HepG2 (cell line): ENCODE measurements at regions not wholly inside any gene's neighbourhood (a gene's known extent, or its start where the extent isn't known, plus 50 kb on each side); places are given as distances from the start of the nearest gene placed in this dataset.

Experiments used
- ATAC-seq: fragments of 200-7000 bp; cut with Tn5 transposase; 3 replicates; pipeline ENCODE4 v1.9.1; 2020; ENCODE audit warnings: mild to moderate bottlenecking, moderate library complexity
- BruUV-seq: library from RNA; stranded (reverse); fragments of 400-500 nt; replicated peaks from 2 replicates; lab custom pipeline; 2021; lab: Mats Ljungman, UMichigan
- CTCF ChIA-PET: fragments of 300-600 bp; formaldehyde crosslinking; extraction: SDS; loops from one replicate; lab custom pipeline; 2021; ENCODE audit warnings: low total read pairs, inconsistent platforms, low intra/inter-chr PET ratio; lab: Yijun Ruan, JAX
- POLR2A ChIA-PET: fragments of 350-600 bp; sonication (Branson Sonifier 250); formaldehyde crosslinking; loops from one replicate; lab custom pipeline; 2020; ENCODE audit warnings: antibody characterized with exemption, inconsistent platforms; lab: Yijun Ruan, JAX
- DNase-seq: peaks from one replicate; pipeline ENCODE4 v3.0.0-alpha.2; 2015; ENCODE audit warnings: low spot score
- FAIRE-seq: peaks from 3 replicates; lab custom pipeline; 2011; peaks lifted over from hg19 to GRCh38; lab: Jason Lieb, UNC
- H2AFZ ChIP-seq: one replicate; pipeline ENCODE4 v1.6.1; 2011; ENCODE audit warnings: low read length, inconsistent platforms
- H3K27ac ChIP-seq: fragments of 300-600 bp; 3 replicates; pipeline ENCODE4 v1.8.0; 2011; ENCODE audit warnings: mixed run types, mild to moderate bottlenecking, mixed read lengths, low read length, inconsistent platforms; ENCODE audit not compliant: insufficient read depth; ENCODE audit errors: extremely low read length
- H3K27me3 ChIP-seq, 2 experiments: fragments of 200-600 bp in 1 of 2; 2 replicates in 1 of 2; 3 replicates in 1 of 2; pipeline versions ENCODE4 v1.6.0 to v1.8.0; 2011; ENCODE audit warnings: low read length in 2 of 2, mild to moderate bottlenecking in 2 of 2, moderate library complexity in 2 of 2, inconsistent platforms in 1 of 2; ENCODE audit not compliant: insufficient read depth in 2 of 2, control insufficient read depth in 1 of 2
- H3K36me3 ChIP-seq, 2 experiments: fragments of 200-600 bp in 1 of 2; replicated peaks in 1 of 2; 2 replicates in 1 of 2; 3 replicates in 1 of 2; pipeline versions ENCODE4 v1.5.1 to v1.8.0; 2011; ENCODE audit warnings: low read length in 2 of 2, inconsistent platforms in 1 of 2; ENCODE audit not compliant: insufficient read depth in 2 of 2, control insufficient read depth in 1 of 2
- H3K4me1 ChIP-seq: 2 replicates; pipeline ENCODE4 v1.5.1; 2012; ENCODE audit warnings: low read length, inconsistent platforms; ENCODE audit not compliant: insufficient read depth
- H3K4me2 ChIP-seq: 2 replicates; pipeline ENCODE4 v1.6.0; 2011; ENCODE audit warnings: low read depth, low read length, inconsistent platforms
- H3K4me3 ChIP-seq, 3 experiments: fragments of 200-600 bp in 1 of 3; sonication (generic), shearing (Covaris generic) in 1 of 3; replicated peaks in 1 of 3; 2 replicates each; pipeline ENCODE4 v1.5.1; 2011 to 2016; ENCODE audit warnings: low read length in 3 of 3, inconsistent platforms in 2 of 3, low read depth in 2 of 3, mild to moderate bottlenecking in 2 of 3, control low read depth in 1 of 3, mixed read lengths in 1 of 3; ENCODE audit not compliant: insufficient read depth in 1 of 3
- H3K79me2 ChIP-seq: one replicate; pipeline ENCODE4 v1.6.1; 2011; ENCODE audit warnings: low read length, inconsistent platforms; ENCODE audit not compliant: insufficient read depth
- H3K9ac ChIP-seq: 2 replicates; pipeline ENCODE4 v1.6.0; 2011; ENCODE audit warnings: mild to moderate bottlenecking, low read depth, low read length, inconsistent platforms; ENCODE audit not compliant: insufficient read depth
- H3K9me3 ChIP-seq: 2 replicates; pipeline ENCODE4 v1.5.1; 2012; ENCODE audit warnings: mild to moderate bottlenecking, low read length
- H4K20me1 ChIP-seq: 2 replicates; pipeline ENCODE4 v1.6.0; 2011; ENCODE audit warnings: inconsistent platforms, mild to moderate bottlenecking, low read length, moderate library complexity; ENCODE audit not compliant: insufficient read depth
- ATF4 ChIP-seq, 2 experiments: fragments of 450-650 bp in 1 of 2; sonication (generic) in 1 of 2; formaldehyde crosslinking; IDR thresholded peaks; 2 replicates each; pipeline versions ENCODE4 v1.5.0 to v1.8.0; 2020 to 2022; ENCODE audit warnings: mild to moderate bottlenecking in 1 of 2, missing genetic modification reagents in 1 of 2
- ATF6 ChIP-seq: sonication (generic); formaldehyde crosslinking; conservative IDR thresholded peaks from 2 replicates; pipeline ENCODE4 v1.4.0; 2020; ENCODE audit warnings: missing genetic modification reagents
- ETV5 ChIP-seq: IDR thresholded peaks from 2 replicates; pipeline ENCODE4 v1.6.1; 2018; ENCODE audit warnings: missing biosample characterization, missing genetic modification reagents, inconsistent platforms, borderline replicate concordance
- FOSL2 ChIP-seq: sonication (generic); formaldehyde crosslinking; IDR thresholded peaks from 2 replicates; pipeline ENCODE4 v1.4.0; 2020; ENCODE audit warnings: missing genetic modification reagents
- FOXC1 ChIP-seq: sonication (generic); formaldehyde crosslinking; IDR thresholded peaks from 2 replicates; pipeline ENCODE4 v1.8.0; 2022; ENCODE audit warnings: mild to moderate bottlenecking, missing genetic modification reagents, borderline replicate concordance
- FOXO4 ChIP-seq: sonication (generic); formaldehyde crosslinking; conservative IDR thresholded peaks from 2 replicates; pipeline ENCODE4 v1.8.1; 2023; ENCODE audit warnings: missing genetic modification reagents
- GLI4 ChIP-seq: sonication (generic); formaldehyde crosslinking; IDR thresholded peaks from 2 replicates; pipeline ENCODE4 v1.5.1; 2020; ENCODE audit warnings: missing genetic modification reagents, mild to moderate bottlenecking, moderate library complexity, borderline replicate concordance
- JUNB ChIP-seq: sonication (generic); formaldehyde crosslinking; IDR thresholded peaks from 2 replicates; pipeline ENCODE4 v1.8.0; 2022; ENCODE audit warnings: missing genetic modification reagents, mild to moderate bottlenecking, borderline replicate concordance
- KDM1A ChIP-seq: IDR thresholded peaks from 2 replicates; pipeline ENCODE4 v1.6.1; 2016; ENCODE audit warnings: missing compliant biosample characterization
- KDM2A ChIP-seq: sonication (generic); formaldehyde crosslinking; IDR thresholded peaks from 2 replicates; pipeline ENCODE4 v1.4.0; 2020; ENCODE audit warnings: low read depth, missing genetic modification reagents, borderline replicate concordance
- KDM4B ChIP-seq: sonication (generic); formaldehyde crosslinking; IDR thresholded peaks from 2 replicates; pipeline ENCODE4 v1.4.0; 2020; ENCODE audit warnings: missing genetic modification reagents
- PAF1 ChIP-seq: IDR thresholded peaks from 2 replicates; pipeline ENCODE4 v1.6.1; 2016; ENCODE audit warnings: missing genetic modification reagents, missing compliant biosample characterization
- PAWR ChIP-seq: sonication (generic); formaldehyde crosslinking; IDR thresholded peaks from 2 replicates; pipeline ENCODE4 v1.4.0; 2020; ENCODE audit warnings: missing genetic modification reagents, mild to moderate bottlenecking, borderline replicate concordance
- PHF5A ChIP-seq: IDR thresholded peaks from one replicate; pipeline ENCODE4 v1.6.1; 2018; ENCODE audit warnings: low read depth, missing genetic modification reagents; ENCODE audit not compliant: unreplicated experiment
- PRDM4 ChIP-seq: sonication (generic); formaldehyde crosslinking; IDR thresholded peaks from 2 replicates; pipeline ENCODE4 v1.9.0; 2021; ENCODE audit warnings: missing genetic modification reagents, borderline replicate concordance
- ZFYVE20 ChIP-seq: sonication (generic); formaldehyde crosslinking; IDR thresholded peaks from 2 replicates; pipeline ENCODE4 v1.8.0; 2023; ENCODE audit warnings: low read depth, mild to moderate bottlenecking, moderate library complexity, missing genetic modification reagents, borderline replicate concordance
- ZNF30 ChIP-seq: sonication (generic); formaldehyde crosslinking; IDR thresholded peaks from 2 replicates; pipeline ENCODE4 v1.5.0; 2020; ENCODE audit warnings: mild to moderate bottlenecking, missing genetic modification reagents
- ZNF816 ChIP-seq: sonication (generic); formaldehyde crosslinking; IDR thresholded peaks from 2 replicates; pipeline ENCODE4 v1.8.0; 2022; ENCODE audit warnings: missing genetic modification reagents, mild to moderate bottlenecking, borderline replicate concordance
- WGBS: methylation state at CpG from one replicate; pipeline ENCODE4 v1.1.6; 2017; ENCODE audit warnings: low lambda C conversion rate; 5-methylcytosine and 5-hydroxymethylcytosine counted together
- in situ Hi-C: cut with HindIII; loops from 2 replicates; pipeline ENCODE4 v1.10.0; 2017; ENCODE audit warnings: low pct_unique_long_range_greater_than_20kb; ENCODE audit not compliant: extremely low pct_ligation_motif_present
- intact Hi-C: fragments of 100-400 bp; cut with micrococcal nuclease; formaldehyde crosslinking; loops from one replicate; pipeline ENCODE4 v1.10.0; 2022; ENCODE audit not compliant: unreplicated experiment

GRCh38 chr12:39157696-39158342 lies 252.4 kb upstream of the CPNE8 start:
- no TSS peak for BruUV-seq
- intact Hi-C loops (no loop called here), in situ Hi-C loops (no loop called here)
- H3K4me3 ChIP-seq = no peak overlapping the region
- no peaks in the 10 kb centered on the region for H3K36me3 ChIP-seq
- FAIRE-seq = no peak
- no peaks in the 10 kb centered on the region for H3K4me1 ChIP-seq
- no peak for DNase-seq
- no peak overlapping the region for H2AFZ ChIP-seq
- no peaks in the 10 kb centered on the region for H3K9me3 ChIP-seq
- H3K79me2 ChIP-seq = no peaks in the 10 kb centered on the region
- WGBS = 8% methylated on average over 5 of the region's 5 CpGs
- POLR2A ChIA-PET = no interaction called here
- no peak overlapping the region for H3K4me2 ChIP-seq
- H3K27ac ChIP-seq = no peak overlapping the region
- H3K9ac ChIP-seq = no peak overlapping the region
- CTCF ChIA-PET = no interaction called here
- H4K20me1 ChIP-seq = no peaks in the 10 kb centered on the region
- ATAC-seq = no peak
- H3K27me3 ChIP-seq = no peaks in the 10 kb centered on the region
- TF ChIP-seq PAWR (CRISPR knock-in tag) = no peak
- TF ChIP-seq ETV5 (CRISPR knock-in tag) = no peak
- no peak for TF ChIP-seq PRDM4 (CRISPR knock-in tag)
- no peak for TF ChIP-seq KDM4B
- TF ChIP-seq PAF1 (CRISPR knock-in tag) = no peak
- no peak for TF ChIP-seq GLI4
- no peak for TF ChIP-seq ZNF30
- no peak for TF ChIP-seq FOXO4 (CRISPR knock-in tag)
- no peak for TF ChIP-seq ATF6
- TF ChIP-seq ZFYVE20 (CRISPR knock-in tag) = no peak
- TF ChIP-seq KDM1A (CRISPR knock-in tag) = no peak
- no peak for TF ChIP-seq ATF4 (CRISPR knock-in tag; IDR thresholded peaks at IDR 0.05)
- no peak for TF ChIP-seq PHF5A
- no peak for TF ChIP-seq FOXC1
- TF ChIP-seq FOSL2 (CRISPR knock-in tag) = no peak
- no peak for TF ChIP-seq KDM2A
- no peak for TF ChIP-seq JUNB (CRISPR knock-in tag)
- no peak for TF ChIP-seq ZNF816 (CRISPR knock-in tag)
